H9 (cell line): ENCODE measurements at regions not wholly inside any gene's neighbourhood (a gene's known extent, or its start where the extent isn't known, plus 50 kb on each side); places are given as distances from the start of the nearest gene placed in this dataset.

Source experiments
- DNase-seq: peaks from one replicate; pipeline ENCODE4 v3.0.0-alpha.2; 2017
- H2AFZ ChIP-seq: one replicate; pipeline ENCODE4 v1.6.1; 2013; ENCODE audit warnings: mild to moderate bottlenecking, low read length, control low read depth, moderate library complexity
- H2AK5ac ChIP-seq: 2 replicates; pipeline ENCODE4 v1.6.1; 2013; ENCODE audit warnings: low read length, control low read depth, mixed read lengths; ENCODE audit not compliant: insufficient read length
- H2BK120ac ChIP-seq: one replicate; pipeline ENCODE4 v1.6.1; 2013; ENCODE audit warnings: low read depth, mild to moderate bottlenecking, low read length, control low read depth, inconsistent platforms; ENCODE audit not compliant: poor library complexity, severe bottlenecking
- H2BK12ac ChIP-seq: 2 replicates; pipeline ENCODE4 v1.6.1; 2013; ENCODE audit warnings: low read length, control low read depth, mixed read lengths, low read depth; ENCODE audit not compliant: insufficient read length
- H2BK15ac ChIP-seq: 2 replicates; pipeline ENCODE4 v1.6.1; 2013; ENCODE audit warnings: low read depth, low read length, control low read depth
- H2BK20ac ChIP-seq: one replicate; pipeline ENCODE4 v1.6.1; 2013; ENCODE audit warnings: low read depth, mild to moderate bottlenecking, low read length, control low read depth, inconsistent platforms; ENCODE audit not compliant: poor library complexity, severe bottlenecking
- H2BK5ac ChIP-seq: 2 replicates; pipeline ENCODE4 v1.6.1; 2013; ENCODE audit warnings: low read length, control low read depth, mixed read lengths; ENCODE audit not compliant: insufficient read length
- H3K14ac ChIP-seq: 2 replicates; pipeline ENCODE4 v1.6.1; 2013; ENCODE audit warnings: low read length, control low read depth; ENCODE audit not compliant: insufficient read depth
- H3K18ac ChIP-seq: 2 replicates; pipeline ENCODE4 v1.6.1; 2013; ENCODE audit warnings: low read depth, mild to moderate bottlenecking, mixed read lengths, low read length, control low read depth; ENCODE audit not compliant: insufficient read length
- H3K23ac ChIP-seq: 2 replicates; pipeline ENCODE4 v1.6.1; 2013; ENCODE audit warnings: low read length, control low read depth, mixed read lengths, low read depth; ENCODE audit not compliant: insufficient read length
- H3K23me2 ChIP-seq: 2 replicates; pipeline ENCODE4 v1.6.1; 2013; ENCODE audit warnings: low read depth, mild to moderate bottlenecking, mixed read lengths, low read length, control low read depth; ENCODE audit not compliant: insufficient read length, poor library complexity, severe bottlenecking
- H3K27ac ChIP-seq: 2 replicates; pipeline ENCODE4 v1.5.1; 2013; ENCODE audit warnings: low read length, control low read depth, mixed read lengths, low read depth; ENCODE audit not compliant: insufficient read length
- H3K27me3 ChIP-seq: 2 replicates; pipeline ENCODE4 v1.6.1; 2013; ENCODE audit warnings: low read length, control low read depth, inconsistent platforms; ENCODE audit not compliant: insufficient read depth
- H3K4ac ChIP-seq: 2 replicates; pipeline ENCODE4 v1.6.1; 2013; ENCODE audit warnings: low read depth, mild to moderate bottlenecking, control low read depth, inconsistent platforms, low read length, moderate library complexity
- H3K4me1 ChIP-seq: 2 replicates; pipeline ENCODE4 v1.6.1; 2013; ENCODE audit warnings: low read length, control low read depth, inconsistent platforms; ENCODE audit not compliant: insufficient read depth
- H3K4me2 ChIP-seq: 2 replicates; pipeline ENCODE4 v1.6.1; 2013; ENCODE audit warnings: low read length, control low read depth, mixed read lengths; ENCODE audit not compliant: insufficient read length, insufficient read depth
- H3K56ac ChIP-seq: 2 replicates; pipeline ENCODE4 v1.6.1; 2013; ENCODE audit warnings: low read depth, mild to moderate bottlenecking, mixed read lengths, low read length, control low read depth; ENCODE audit not compliant: insufficient read length
- H3K79me1 ChIP-seq: 2 replicates; pipeline ENCODE4 v1.6.1; 2013; ENCODE audit warnings: low read depth, mild to moderate bottlenecking, moderate library complexity, low read length, control low read depth, inconsistent platforms; ENCODE audit not compliant: insufficient read depth, poor library complexity, severe bottlenecking
- H3K79me2 ChIP-seq: 2 replicates; pipeline ENCODE4 v1.6.1; 2013; ENCODE audit warnings: low read length, control low read depth, inconsistent platforms; ENCODE audit not compliant: insufficient read depth
- H3K9ac ChIP-seq: 2 replicates; pipeline ENCODE4 v1.6.1; 2013; ENCODE audit warnings: low read length, control low read depth, mixed read lengths; ENCODE audit not compliant: insufficient read length; ENCODE audit errors: extremely low read depth
- H3K9me3 ChIP-seq: one replicate; pipeline ENCODE4 v1.6.1; 2013; ENCODE audit warnings: low read depth, low read length, inconsistent platforms; ENCODE audit not compliant: control insufficient read depth
- H3T11ph ChIP-seq: one replicate; pipeline ENCODE4 v1.6.1; 2013; ENCODE audit warnings: mild to moderate bottlenecking, low read length, control low read depth, inconsistent platforms
- H4K20me1 ChIP-seq: one replicate; pipeline ENCODE4 v1.6.1; 2013; ENCODE audit not compliant: control insufficient read depth, insufficient read length, insufficient read depth
- H4K5ac ChIP-seq: 2 replicates; pipeline ENCODE4 v1.6.1; 2013; ENCODE audit warnings: low read depth, mild to moderate bottlenecking, mixed read lengths, low read length, control low read depth; ENCODE audit not compliant: insufficient read length
- H4K8ac ChIP-seq: replicated peaks from 2 replicates; pipeline ENCODE4 v1.6.1; 2013; ENCODE audit warnings: low read length, control low read depth, mixed read lengths, low read depth; ENCODE audit not compliant: insufficient read length
- H4K91ac ChIP-seq: 2 replicates; pipeline ENCODE4 v1.6.1; 2013; ENCODE audit warnings: low read depth, mild to moderate bottlenecking, moderate library complexity, mixed read lengths, low read length, control low read depth; ENCODE audit not compliant: insufficient read length
- H3K27ac Mint-ChIP-seq, 3 experiments: 2 replicates in 2 of 3; 3 replicates in 1 of 3; pipeline ENCODE4 v1.8.0; 2020 to 2021; ENCODE audit warnings: mixed read lengths in 3 of 3, mild to moderate bottlenecking in 1 of 3, moderate library complexity in 1 of 3
- H3K27me3 Mint-ChIP-seq: 2 replicates; pipeline ENCODE4 v1.8.0; 2021; ENCODE audit warnings: low read depth, mild to moderate bottlenecking, moderate library complexity, mixed read lengths
- H3K36me3 Mint-ChIP-seq, 3 experiments: 2 replicates in 2 of 3; 3 replicates in 1 of 3; pipeline ENCODE4 v1.8.0; 2020 to 2021; ENCODE audit warnings: low read depth in 3 of 3, mixed read lengths in 3 of 3; ENCODE audit not compliant: insufficient read depth in 1 of 3
- H3K4me1 Mint-ChIP-seq, 2 experiments: 2 replicates each; pipeline ENCODE4 v1.8.0; 2020; ENCODE audit warnings: mixed read lengths in 2 of 2
- H3K4me3 Mint-ChIP-seq, 2 experiments: 2 replicates in 1 of 2; 3 replicates in 1 of 2; pipeline ENCODE4 v1.8.0; 2020 to 2021; ENCODE audit warnings: mild to moderate bottlenecking in 2 of 2, mixed read lengths in 2 of 2, moderate library complexity in 1 of 2
- H3K9me3 Mint-ChIP-seq, 2 experiments: 2 replicates in 1 of 2; 3 replicates in 1 of 2; pipeline ENCODE4 v1.8.0; 2020; ENCODE audit warnings: mild to moderate bottlenecking in 2 of 2, mixed read lengths in 2 of 2, moderate library complexity in 1 of 2
- CTCF ChIP-seq: fragments of 200-600 bp; sonication (generic); conservative IDR thresholded peaks from 3 replicates; pipeline ENCODE4 v1.8.0; 2021; ENCODE audit warnings: antibody characterized with exemption, mild to moderate bottlenecking
- WGBS: extraction: QIAGEN DNeasy Blood & Tissue Kit; methylation state at CpG from one replicate; pipeline ENCODE4 v1.1.7; 2013; ENCODE audit warnings: missing lambda C conversion rate, low lambda C conversion rate, mixed read lengths; ENCODE audit not compliant: insufficient read length; ENCODE audit errors: extremely low coverage; 5-methylcytosine and 5-hydroxymethylcytosine counted together

- Histone ChIP-seq H2BK120ac (no peak overlapping the region), H3K4me2 (no peak overlapping the region), H3K9ac (no peak overlapping the region), H3K4ac (no peak overlapping the region), H3K27me3 (no peaks in the 10 kb centered on the region), H3T11ph (no peak overlapping the region), H4K91ac (no peak overlapping the region), H2BK20ac (no peak overlapping the region), H3K23ac (no peak overlapping the region), H3K23me2 (no peaks in the 10 kb centered on the region), H3K4me1 (peaks cover 10% of the 10 kb centered on the region; the same call in 1 of the 2 replicates), H3K14ac (no peak overlapping the region), H2AFZ (no peak overlapping the region), H4K8ac (no peak overlapping the region), H2BK12ac (no peak overlapping the region), H2BK15ac (no peak overlapping the region), H4K20me1 (no peaks in the 10 kb centered on the region), H2BK5ac (no peak overlapping the region), H3K56ac (no peak overlapping the region), H3K27ac (no peak overlapping the region), H3K9me3 (no peaks in the 10 kb centered on the region), H3K79me1 (no peaks in the 10 kb centered on the region), H2AK5ac (no peak overlapping the region), H4K5ac (no peak overlapping the region), H3K79me2 (no peaks in the 10 kb centered on the region), H3K18ac (no peak overlapping the region)
- no CpG with 5 or more reads among the region's 3 CpGs for WGBS
- TF ChIP-seq CTCF, result no peak
- Mint-ChIP-seq H3K4me3 (no peak overlapping the region), H3K27ac (peak overlapping the region in 2 of 3 experiments; percentile 15 to 23; a peak in 3 of 7 replicates), H3K36me3 (peaks cover 0 to 6% (median 2%) of the 10 kb centered on the region in 3 experiments; a peak in 2 of 7 replicates), H3K9me3 (no peaks in the 10 kb centered on the region), H3K27me3 (no peaks in the 10 kb centered on the region), H3K4me1 (peaks cover 43% of the 10 kb centered on the region in 2 experiments)
- DNase-seq, result no peak
Measured at GRCh38 chr2:167784084-167784425, 463.3 kb downstream of the STK39 start.
